ENCODE measurements at regions not wholly inside any gene's neighbourhood (a gene's known extent, or its start where the extent isn't known, plus 50 kb on each side); places are given as distances from the start of the nearest gene placed in this dataset.

- Histone ChIP-seq H3K4me1 (ENCODE audit: control insufficient read depth, extremely low read depth, insufficient read depth, low read length) (no peaks in the 10 kb centered on the region), H3K36me3 (ENCODE audit: control insufficient read depth, insufficient read depth, low read length) (no peaks in the 10 kb centered on the region), H3K27me3 (ENCODE audit: control insufficient read depth, insufficient read depth, low read length) (peaks cover 39% of the 10 kb centered on the region), H4K20me1 (ENCODE audit: control insufficient read depth, extremely low read depth, insufficient read depth, low read length) (no peaks in the 10 kb centered on the region), H3K4me2 (ENCODE audit: extremely low read depth, insufficient read depth, low read length) (peak overlapping the region; percentile 40), H3K27ac (ENCODE audit: insufficient read depth, low read length) (no peak overlapping the region), H3K79me2 (ENCODE audit: control insufficient read depth, insufficient read depth, low read length) (no peaks in the 10 kb centered on the region), H3K9me3 (ENCODE audit: control insufficient read depth, insufficient read depth, low read depth, low read length) (no peaks in the 10 kb centered on the region), H3K4me3 (replicated peaks in 1 of 4; ENCODE audit: control extremely low read depth in 1 of 4, insufficient read depth in 1 of 4, low read depth in 3 of 4, low read length in 4 of 4) (peak overlapping the region in 3 of 4 experiments; percentile 4 to 37 (median 32)), H2AFZ (ENCODE audit: low read length) (no peak overlapping the region), H3K9ac (ENCODE audit: insufficient read depth, low read length) (no peak overlapping the region)
- TF ChIP-seq EZH2 (IDR thresholded peaks at IDR 0.05; ENCODE audit: low read length, missing control alignments), result peak; percentile 86
- no peak for TF ChIP-seq CTCF (conservative IDR thresholded peaks at IDR 0.05 in 1 of 2, IDR thresholded peaks at IDR 0.05 in 1 of 2; ENCODE audit: low read depth in 1 of 2, low read length in 2 of 2)
- DNase-seq (ENCODE audit: low read depth in 2 of 2), result peak in 1 of 2 donors; percentile 8
Observed at GRCh38 chr1:214187121-214187900, 93.6 kb upstream of the SMYD2 start.

- DNase-seq (ENCODE audit: low read depth in 2 of 2), result no peak
- Histone ChIP-seq H4K20me1 (ENCODE audit: control insufficient read depth, extremely low read depth, insufficient read depth, low read length) (no peaks in the 10 kb centered on the region), H3K27ac (ENCODE audit: insufficient read depth, low read length) (no peak overlapping the region), H3K4me2 (ENCODE audit: extremely low read depth, insufficient read depth, low read length) (no peak overlapping the region), H3K9ac (ENCODE audit: insufficient read depth, low read length) (no peak overlapping the region), H3K4me1 (ENCODE audit: control insufficient read depth, extremely low read depth, insufficient read depth, low read length) (no peaks in the 10 kb centered on the region), H3K79me2 (ENCODE audit: control insufficient read depth, insufficient read depth, low read length) (no peaks in the 10 kb centered on the region), H3K36me3 (ENCODE audit: control insufficient read depth, insufficient read depth, low read length) (no peaks in the 10 kb centered on the region), H3K9me3 (ENCODE audit: control insufficient read depth, insufficient read depth, low read depth, low read length) (no peaks in the 10 kb centered on the region), H3K27me3 (ENCODE audit: control insufficient read depth, insufficient read depth, low read length) (peaks cover 39% of the 10 kb centered on the region), H3K4me3 (replicated peaks in 1 of 4; ENCODE audit: control extremely low read depth in 1 of 4, insufficient read depth in 1 of 4, low read depth in 3 of 4, low read length in 4 of 4) (no peak overlapping the region), H2AFZ (ENCODE audit: low read length) (no peak overlapping the region)
- TF ChIP-seq CTCF (conservative IDR thresholded peaks at IDR 0.05 in 1 of 2, IDR thresholded peaks at IDR 0.05 in 1 of 2; ENCODE audit: low read depth in 1 of 2, low read length in 2 of 2) (no peak), EZH2 (IDR thresholded peaks at IDR 0.05; ENCODE audit: low read length, missing control alignments) (no peak)
Observed at GRCh38 chr1:214187933-214188332, 93.0 kb upstream of the SMYD2 start.

GRCh38 chr1:214188835-214189234, 92.1 kb upstream of the SMYD2 start:
- Histone ChIP-seq H3K27ac (ENCODE audit: insufficient read depth, low read length) (no peak overlapping the region), H4K20me1 (ENCODE audit: control insufficient read depth, extremely low read depth, insufficient read depth, low read length) (no peaks in the 10 kb centered on the region), H3K9me3 (ENCODE audit: control insufficient read depth, insufficient read depth, low read depth, low read length) (no peaks in the 10 kb centered on the region), H3K9ac (ENCODE audit: insufficient read depth, low read length) (no peak overlapping the region), H3K4me1 (ENCODE audit: control insufficient read depth, extremely low read depth, insufficient read depth, low read length) (no peaks in the 10 kb centered on the region), H3K36me3 (ENCODE audit: control insufficient read depth, insufficient read depth, low read length) (no peaks in the 10 kb centered on the region), H3K4me2 (ENCODE audit: extremely low read depth, insufficient read depth, low read length) (no peak overlapping the region), H3K27me3 (ENCODE audit: control insufficient read depth, insufficient read depth, low read length) (peaks cover 44% of the 10 kb centered on the region), H3K4me3 (replicated peaks in 1 of 4; ENCODE audit: control extremely low read depth in 1 of 4, insufficient read depth in 1 of 4, low read depth in 3 of 4, low read length in 4 of 4) (no peak overlapping the region), H2AFZ (ENCODE audit: low read length) (no peak overlapping the region), H3K79me2 (ENCODE audit: control insufficient read depth, insufficient read depth, low read length) (no peaks in the 10 kb centered on the region)
- no peak for DNase-seq (ENCODE audit: low read depth in 2 of 2)
- TF ChIP-seq EZH2 (IDR thresholded peaks at IDR 0.05; ENCODE audit: low read length, missing control alignments) (no peak), CTCF (conservative IDR thresholded peaks at IDR 0.05 in 1 of 2, IDR thresholded peaks at IDR 0.05 in 1 of 2; ENCODE audit: low read depth in 1 of 2, low read length in 2 of 2) (no peak)
